ENCODE measurements at regions not wholly inside any gene's neighbourhood (a gene's known extent, or its start where the extent isn't known, plus 50 kb on each side); places are given as distances from the start of the nearest gene placed in this dataset.

- H3K36me3 ChIP-seq: no peaks in the 10 kb centered on the region
- H3K27me3 ChIP-seq: no peaks in the 10 kb centered on the region
- intact Hi-C loops (cut with DNase I): no loop called here
- H3K4me3 ChIP-seq: no peak overlapping the region
- H3K4me1 ChIP-seq: no peaks in the 10 kb centered on the region
- no peak for TF ChIP-seq CTCF (IDR thresholded peaks at IDR 0.05)
- no peaks in the 10 kb centered on the region for H3K9me3 ChIP-seq
- H3K9ac ChIP-seq (ENCODE audit: low read depth in 2 of 2, low read length in 2 of 2): no peak overlapping the region
- DNase-seq: no peak
- no peak overlapping the region for H3K27ac ChIP-seq
These were observed 87.6 kb upstream of the SOX2 start for GRCh38 chr3:181623924-181624694.

- Histone ChIP-seq H3K4me3 (no peak overlapping the region), H3K27me3 (no peaks in the 10 kb centered on the region), H3K27ac (no peak overlapping the region), H3K9me3 (no peaks in the 10 kb centered on the region), H3K4me1 (no peaks in the 10 kb centered on the region), H3K36me3 (no peaks in the 10 kb centered on the region), H3K9ac (ENCODE audit: low read depth in 2 of 2, low read length in 2 of 2) (no peak overlapping the region)
- no peak for DNase-seq
- no peak for TF ChIP-seq CTCF (IDR thresholded peaks at IDR 0.05)
- intact Hi-C loops (cut with DNase I): no loop called here
These were observed 89.4 kb upstream of the SOX2 start for GRCh38 chr3:181622365-181622764.

GRCh38 chr3:181619897-181620296 lies 91.8 kb upstream of the SOX2 start:
- Histone ChIP-seq H3K27me3 (no peaks in the 10 kb centered on the region), H3K4me1 (no peaks in the 10 kb centered on the region), H3K4me3 (no peak overlapping the region), H3K9me3 (no peaks in the 10 kb centered on the region), H3K9ac (ENCODE audit: low read depth in 2 of 2, low read length in 2 of 2) (no peak overlapping the region), H3K27ac (no peak overlapping the region), H3K36me3 (no peaks in the 10 kb centered on the region)
- no peak for DNase-seq
- no peak for TF ChIP-seq CTCF (IDR thresholded peaks at IDR 0.05)
- intact Hi-C loops (cut with DNase I): no loop called here

- Histone ChIP-seq H3K27ac (no peak overlapping the region), H3K4me1 (no peaks in the 10 kb centered on the region), H3K27me3 (no peaks in the 10 kb centered on the region), H3K4me3 (no peak overlapping the region), H3K9ac (ENCODE audit: low read depth in 2 of 2, low read length in 2 of 2) (no peak overlapping the region), H3K9me3 (no peaks in the 10 kb centered on the region), H3K36me3 (no peaks in the 10 kb centered on the region)
- DNase-seq: no peak
- intact Hi-C loops (cut with DNase I): no loop called here
- TF ChIP-seq CTCF (IDR thresholded peaks at IDR 0.05): no peak
These were observed 93.5 kb upstream of the SOX2 start for GRCh38 chr3:181618260-181618659.

GRCh38 chr3:181616088-181617070 lies 95.3 kb upstream of the SOX2 start:
- H3K36me3 ChIP-seq: no peaks in the 10 kb centered on the region
- intact Hi-C loops (cut with DNase I): no loop called here
- H3K27me3 ChIP-seq: no peaks in the 10 kb centered on the region
- H3K4me1 ChIP-seq: no peaks in the 10 kb centered on the region
- TF ChIP-seq CTCF (IDR thresholded peaks at IDR 0.05): no peak
- no peak overlapping the region for H3K4me3 ChIP-seq
- H3K9me3 ChIP-seq: no peaks in the 10 kb centered on the region
- no peak overlapping the region for H3K9ac ChIP-seq (ENCODE audit: low read depth in 2 of 2, low read length in 2 of 2)
- H3K27ac ChIP-seq: no peak overlapping the region
- no peak for DNase-seq

Data from colonic mucosa (tissue), 4 donors.